HG03175 (cell line): ENCODE measurements at regions not wholly inside any gene's neighbourhood (a gene's known extent, or its start where the extent isn't known, plus 50 kb on each side); places are given as distances from the start of the nearest gene placed in this dataset.
"Not testable (repeated sequence)": the region's sequence is repeated elsewhere in the genome, so short reads cannot be mapped to it uniquely, and the experiment has no call there.

Source experiments
- ATAC-seq: cut with Tn5 transposase; IDR thresholded peaks from one replicate; pipeline ENCODE4 v1.9.1; 2021; ENCODE audit warnings: mild to moderate bottlenecking, moderate library complexity; ENCODE audit not compliant: unreplicated experiment

DNA sequence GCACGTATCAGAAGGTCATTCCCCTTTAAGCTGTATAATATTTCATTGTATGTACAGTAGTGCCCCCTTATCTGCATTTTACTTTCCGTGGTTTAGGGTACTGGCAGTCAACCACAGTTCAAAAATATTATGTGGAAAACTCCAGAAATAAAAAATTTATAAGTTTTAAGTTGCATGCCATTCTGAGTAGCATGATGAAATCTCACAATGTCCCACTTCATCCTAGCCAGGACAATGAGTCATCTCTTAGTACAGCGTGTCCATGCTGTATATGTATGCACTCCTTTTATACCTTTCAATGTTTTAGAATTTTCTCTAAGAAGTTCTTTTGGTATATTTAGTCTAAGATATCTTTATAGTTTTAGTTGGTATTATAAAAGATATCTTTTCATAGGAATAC lies 115.0 kb upstream of the HAND1 start:
- ATAC-seq = no peak

DNA sequence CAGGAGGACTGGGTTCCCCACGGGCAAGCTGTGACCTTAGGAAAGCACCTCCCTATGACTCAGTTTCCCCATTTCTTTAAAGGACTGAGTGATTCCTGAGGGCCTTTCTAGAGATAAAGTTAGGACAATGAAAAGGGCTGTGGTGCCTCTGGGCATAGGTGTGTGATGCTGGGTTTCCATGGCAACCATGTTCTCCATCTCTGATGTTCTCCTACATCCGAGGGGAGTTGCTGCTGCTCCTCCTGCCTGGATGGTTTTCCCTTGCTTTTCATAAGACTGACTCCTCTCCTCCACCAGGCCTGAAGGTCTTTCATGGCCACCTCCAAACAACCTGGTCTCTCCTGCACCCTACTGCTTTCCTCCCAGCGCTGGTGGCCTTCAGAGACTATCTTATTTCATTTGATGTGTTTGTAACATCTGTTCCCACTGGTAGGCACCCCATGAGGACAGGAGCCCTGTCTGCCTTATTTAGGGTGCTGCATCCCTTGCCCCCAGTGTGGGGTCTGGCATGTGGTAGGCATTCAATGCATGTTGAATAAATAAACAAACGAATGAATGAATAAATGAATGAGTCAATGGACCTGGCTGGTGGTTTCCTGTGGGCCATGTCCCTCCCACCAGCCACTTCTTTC lies 112.2 kb upstream of the HAND1 start:
- no peak for ATAC-seq

DNA sequence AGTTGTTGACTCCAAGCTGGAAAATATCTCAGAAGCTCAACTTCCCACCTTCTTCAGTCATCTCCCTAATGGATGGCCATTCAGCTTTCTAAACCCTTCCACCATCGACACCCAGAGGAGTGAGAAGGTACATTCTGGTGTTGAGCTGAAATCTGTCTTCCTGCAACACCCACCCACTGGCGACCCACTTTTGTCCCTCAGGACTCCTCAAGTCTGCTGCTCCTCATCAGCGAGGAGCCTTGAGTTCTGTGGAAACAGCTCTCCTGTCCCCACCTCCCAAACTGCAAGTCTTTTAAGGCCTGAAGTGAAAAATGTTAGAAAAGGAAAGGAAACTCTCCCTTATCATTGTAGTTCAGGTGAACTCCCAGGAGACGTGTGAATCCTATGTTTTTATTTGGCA lies 111.5 kb upstream of the HAND1 start:
- ATAC-seq = no peak

DNA sequence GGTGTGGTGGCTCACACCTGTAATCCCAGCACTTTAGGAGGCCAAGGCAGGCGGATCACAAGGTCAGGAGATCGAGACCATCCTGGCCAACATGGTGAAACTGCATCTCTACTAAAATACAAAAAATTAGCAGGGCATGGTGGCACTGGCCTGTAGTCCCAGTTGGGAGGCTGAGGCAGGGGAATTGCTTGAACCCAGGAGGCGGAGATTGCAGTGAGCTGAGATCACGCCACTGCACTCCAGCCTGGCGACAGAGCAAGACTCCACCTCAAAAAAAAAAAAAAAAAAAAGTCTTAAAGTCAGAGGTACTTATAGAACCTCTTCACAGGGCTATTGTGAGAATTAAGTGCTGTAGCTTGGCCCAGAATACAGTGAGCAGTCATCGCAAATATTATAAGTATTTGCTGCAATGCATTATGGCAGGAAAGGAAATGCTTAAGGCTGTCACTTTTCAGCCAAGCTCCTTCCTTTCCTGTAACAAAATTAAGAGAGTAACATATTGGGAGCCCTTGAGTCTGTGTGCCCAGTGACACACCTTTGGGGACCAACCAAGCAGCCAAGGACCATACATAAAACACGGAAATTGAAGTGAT lies 110.9 kb upstream of the HAND1 start:
- ATAC-seq = not testable (repeated sequence)

DNA sequence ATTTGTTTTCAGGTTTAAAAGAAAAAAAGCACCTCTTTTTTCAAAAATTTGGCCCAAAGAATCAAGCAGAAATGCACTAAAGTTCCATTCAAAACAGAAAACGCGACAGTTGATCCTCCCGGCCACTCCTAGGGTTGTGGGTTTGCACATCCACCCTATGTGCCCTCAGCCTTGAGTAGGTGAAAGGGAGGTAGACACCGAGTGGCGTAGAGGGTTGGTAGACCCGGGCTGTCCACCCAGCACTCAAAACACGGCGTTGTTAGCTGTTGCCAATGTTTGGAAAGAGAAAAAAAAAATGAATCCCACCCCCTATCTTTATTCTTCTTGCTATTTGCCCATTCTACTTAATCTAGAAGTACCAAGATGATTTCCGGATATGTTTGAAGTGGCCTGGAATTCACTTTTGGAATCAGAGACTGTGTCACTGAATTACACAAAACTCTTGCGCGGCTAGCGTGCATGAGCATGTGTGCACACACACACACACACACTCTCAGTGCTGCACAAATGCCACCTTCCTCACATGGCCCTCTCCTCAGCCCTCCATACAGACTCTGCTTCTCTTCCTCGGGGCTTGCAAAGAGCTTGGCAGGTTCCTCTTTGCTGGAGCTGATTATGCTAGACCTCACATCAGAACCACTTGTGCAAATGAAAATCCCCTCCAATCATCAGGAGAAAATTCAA lies 110.2 kb upstream of the HAND1 start:
- no peak for ATAC-seq

DNA sequence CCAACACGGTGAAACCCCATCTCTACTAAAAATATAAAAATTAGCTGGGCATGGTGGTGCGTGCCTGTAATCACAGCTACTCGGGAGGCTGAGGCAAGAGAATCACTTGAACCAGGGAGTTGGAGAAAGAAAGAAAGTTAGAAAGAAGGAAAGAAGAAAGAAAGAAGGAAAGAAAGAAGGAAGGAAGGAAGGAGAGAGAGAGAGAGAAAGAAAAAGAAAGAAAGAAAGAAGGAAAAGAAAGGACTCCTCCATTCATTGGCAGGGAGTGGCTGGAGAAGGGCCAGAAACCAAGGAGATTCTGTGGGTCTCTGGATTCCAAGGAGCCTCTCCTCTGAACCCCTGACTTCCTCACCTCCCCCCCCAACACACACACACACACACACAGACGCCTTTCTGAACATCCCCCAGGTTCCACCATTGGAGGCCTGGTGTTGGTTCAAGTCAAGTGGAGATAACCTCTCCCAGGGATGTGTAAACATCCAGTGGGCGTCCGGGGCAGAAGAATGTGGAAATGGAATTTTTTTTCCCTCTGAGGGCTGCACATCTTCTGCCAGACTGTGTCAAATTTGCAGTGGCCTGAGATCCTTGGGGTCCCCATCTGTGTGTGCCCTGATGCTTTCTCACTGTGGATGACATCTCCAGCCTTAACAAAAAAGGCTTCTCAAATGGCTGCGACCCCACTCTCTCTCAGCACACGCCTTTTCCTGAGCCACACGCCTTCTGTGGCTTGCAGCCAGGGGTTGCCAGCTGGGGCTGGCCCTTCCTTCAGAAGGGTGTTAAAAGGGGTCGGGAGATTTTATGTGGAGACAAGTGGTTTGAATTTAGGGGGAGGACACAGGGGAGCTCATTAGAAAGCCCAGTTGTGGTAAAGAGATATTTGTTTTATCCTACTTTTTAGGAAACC lies 109.3 kb upstream of the HAND1 start:
- ATAC-seq = no peak

DNA sequence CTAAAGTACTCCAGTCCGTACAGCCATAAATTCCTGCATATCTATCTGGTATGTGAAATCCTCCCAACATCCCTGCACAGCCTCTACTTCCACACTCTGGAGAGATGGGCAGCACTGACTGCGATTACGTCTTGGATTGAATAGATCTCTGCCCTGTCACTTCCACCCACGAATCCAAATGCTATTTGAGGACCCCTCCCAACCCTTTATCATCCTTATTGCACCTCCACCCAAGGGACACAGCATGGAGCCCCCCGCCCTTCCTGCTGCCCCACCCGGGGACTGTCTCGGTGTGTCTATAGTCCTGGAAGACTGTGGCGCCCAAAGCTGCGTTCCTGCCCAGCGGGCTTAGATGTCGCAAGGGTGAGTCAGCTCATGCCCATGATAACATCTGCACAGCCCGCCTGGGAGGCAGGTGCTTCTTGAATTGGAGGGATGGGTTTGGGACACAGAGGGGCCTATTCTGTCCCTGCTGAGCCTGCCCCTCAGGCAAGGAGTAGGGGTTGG lies 105.7 kb upstream of the HAND1 start:
- no peak for ATAC-seq

DNA sequence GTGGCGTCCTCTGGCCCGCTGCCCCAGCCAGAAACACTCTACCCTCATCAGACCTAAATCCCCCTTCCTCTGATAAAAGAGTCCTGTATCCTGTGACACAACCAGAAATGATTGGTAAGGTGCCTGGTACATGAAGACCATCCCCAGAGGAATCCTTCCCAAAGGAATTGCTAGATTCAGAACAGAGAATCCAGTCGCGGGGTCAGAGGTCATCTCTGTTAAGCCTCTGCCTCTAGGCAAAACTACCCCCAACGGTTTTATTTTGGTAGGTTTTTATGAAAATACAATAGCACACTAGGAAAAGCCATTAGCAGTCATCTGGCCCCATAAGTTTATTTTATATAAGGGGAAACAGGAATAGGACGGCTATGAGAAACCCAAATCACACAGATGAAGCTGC lies 102.4 kb upstream of the HAND1 start:
- ATAC-seq = no peak

DNA sequence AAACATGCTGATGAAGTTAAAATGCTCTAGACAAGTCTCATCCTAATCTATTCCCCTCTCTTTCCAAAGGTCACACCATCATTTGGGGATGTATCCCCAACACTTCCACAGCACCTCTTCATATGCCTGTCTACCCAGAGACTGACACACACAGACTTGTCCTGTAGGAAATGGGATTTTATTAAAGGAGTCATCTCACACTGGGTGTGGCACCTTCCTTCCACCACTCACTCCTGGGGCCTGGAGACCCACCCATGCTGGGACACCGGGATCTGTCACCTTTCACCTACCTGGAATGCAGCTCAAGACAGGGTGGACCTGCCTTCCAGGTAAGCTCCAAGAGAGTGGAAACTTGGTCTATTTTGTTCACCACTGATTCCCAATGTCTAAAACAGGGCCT lies 99.4 kb upstream of the HAND1 start:
- ATAC-seq = no peak

DNA sequence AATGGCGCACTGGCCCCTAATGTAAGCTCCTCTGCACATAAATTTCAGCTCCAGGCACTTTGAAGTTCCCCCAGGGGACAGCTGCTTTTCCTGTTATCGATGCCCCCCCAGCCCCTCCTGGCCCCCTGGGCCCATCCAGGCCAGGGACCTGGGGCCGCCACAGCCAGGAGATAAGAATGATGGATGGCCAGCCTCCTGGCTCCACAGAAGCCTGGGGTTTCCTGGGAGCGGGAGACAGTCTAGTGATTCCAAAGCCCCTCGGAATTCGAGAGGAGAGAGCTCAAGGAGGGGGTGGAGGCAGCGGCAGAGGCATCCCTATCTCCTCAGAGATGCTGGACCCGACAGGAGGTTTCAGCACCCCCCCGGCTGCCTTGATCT lies 98.4 kb upstream of the HAND1 start:
- no peak for ATAC-seq

DNA sequence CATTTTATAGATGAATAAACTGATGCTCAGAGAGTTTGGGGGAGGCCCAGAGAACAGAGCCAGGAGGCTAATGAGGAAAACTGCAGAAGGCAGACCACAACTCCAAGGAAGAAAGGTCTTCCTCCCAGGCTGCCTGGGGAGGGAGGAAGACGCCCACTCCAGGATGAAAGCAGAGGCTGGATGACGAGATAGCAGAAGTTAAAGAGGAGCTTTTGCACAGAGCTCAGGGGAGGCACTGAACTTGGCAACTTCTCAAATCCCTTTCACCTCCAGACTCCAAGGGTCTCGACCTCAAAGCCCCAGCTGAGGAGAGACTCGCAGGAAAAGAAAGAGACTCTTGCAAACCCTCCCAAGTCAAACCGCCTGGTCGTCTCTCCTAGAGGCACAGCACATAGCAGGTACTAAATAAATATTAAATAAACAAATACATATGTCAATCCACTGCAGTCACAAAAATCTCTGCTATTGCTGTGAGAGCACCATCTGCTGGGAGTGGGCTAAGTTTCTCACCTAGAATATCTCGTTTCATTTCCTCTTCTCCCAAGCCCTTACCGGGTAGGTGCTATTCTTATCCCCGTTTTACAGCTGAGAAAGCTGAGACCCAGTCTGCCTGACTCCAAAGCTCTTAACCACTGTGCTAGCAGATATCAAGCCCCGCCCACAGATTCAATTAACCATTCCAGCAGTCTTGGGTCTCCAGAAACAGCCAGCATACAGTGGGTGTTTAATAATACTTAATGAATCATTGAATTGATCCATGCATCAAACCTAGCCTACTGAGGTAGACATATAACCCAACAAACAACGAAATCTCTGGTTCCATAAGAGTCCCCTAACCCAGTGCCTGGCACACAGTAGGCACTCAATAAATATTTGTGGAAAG lies 97.8 kb upstream of the HAND1 start:
- peak; percentile 95 for ATAC-seq

DNA sequence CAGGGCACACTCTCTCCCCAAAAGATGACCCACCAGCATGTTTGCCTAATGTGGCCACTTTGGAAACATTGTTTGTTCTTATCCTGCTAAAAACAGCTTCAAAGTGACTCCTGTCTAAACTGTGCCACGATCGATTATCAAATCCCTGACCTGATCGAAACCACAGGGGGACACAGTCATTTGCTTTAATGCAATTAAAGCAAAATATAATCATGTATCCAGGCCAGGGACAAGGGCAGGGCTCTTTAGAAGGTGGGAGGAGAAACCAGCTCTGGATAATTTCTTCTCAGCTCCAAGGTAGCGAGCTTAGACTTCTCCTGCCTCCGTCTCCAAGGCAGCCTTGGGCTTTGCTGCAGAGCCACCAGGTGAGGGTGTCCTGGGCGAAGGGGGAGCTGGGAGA lies 95.0 kb upstream of the HAND1 start:
- ATAC-seq = no peak

DNA sequence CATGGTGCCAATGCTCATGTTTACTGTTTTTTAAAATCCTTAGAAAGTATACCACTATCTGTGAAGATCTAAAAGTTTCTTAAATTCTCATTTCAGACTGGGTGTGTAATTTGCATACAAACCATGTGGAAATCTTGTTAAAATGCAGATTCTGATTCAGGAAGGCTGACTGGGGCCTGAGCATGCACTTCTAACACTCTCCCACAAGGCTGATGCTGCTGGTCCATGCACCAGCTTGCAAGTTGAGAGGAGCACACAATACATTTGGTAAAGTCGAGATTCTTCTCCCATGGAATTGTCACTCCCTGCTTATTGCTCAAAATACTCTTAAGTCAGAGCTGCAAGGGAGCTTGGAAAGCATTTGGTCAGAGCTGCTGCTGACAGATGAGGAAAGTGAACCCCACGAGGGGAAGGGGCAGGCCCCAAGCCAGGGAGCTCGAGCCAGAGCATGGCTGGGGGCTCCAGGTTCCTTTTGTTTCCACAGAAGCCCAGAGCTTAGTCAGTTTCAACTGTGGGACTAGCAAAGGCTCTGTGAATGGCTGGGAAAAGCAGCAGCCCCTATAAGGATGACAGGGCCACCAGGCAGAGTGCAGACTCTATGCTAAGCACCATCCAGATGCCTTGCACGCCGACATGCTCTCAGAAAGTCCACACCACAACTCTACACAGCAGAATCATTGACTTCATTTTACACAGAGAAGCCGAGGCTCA lies 93.5 kb upstream of the HAND1 start:
- ATAC-seq = no peak

DNA sequence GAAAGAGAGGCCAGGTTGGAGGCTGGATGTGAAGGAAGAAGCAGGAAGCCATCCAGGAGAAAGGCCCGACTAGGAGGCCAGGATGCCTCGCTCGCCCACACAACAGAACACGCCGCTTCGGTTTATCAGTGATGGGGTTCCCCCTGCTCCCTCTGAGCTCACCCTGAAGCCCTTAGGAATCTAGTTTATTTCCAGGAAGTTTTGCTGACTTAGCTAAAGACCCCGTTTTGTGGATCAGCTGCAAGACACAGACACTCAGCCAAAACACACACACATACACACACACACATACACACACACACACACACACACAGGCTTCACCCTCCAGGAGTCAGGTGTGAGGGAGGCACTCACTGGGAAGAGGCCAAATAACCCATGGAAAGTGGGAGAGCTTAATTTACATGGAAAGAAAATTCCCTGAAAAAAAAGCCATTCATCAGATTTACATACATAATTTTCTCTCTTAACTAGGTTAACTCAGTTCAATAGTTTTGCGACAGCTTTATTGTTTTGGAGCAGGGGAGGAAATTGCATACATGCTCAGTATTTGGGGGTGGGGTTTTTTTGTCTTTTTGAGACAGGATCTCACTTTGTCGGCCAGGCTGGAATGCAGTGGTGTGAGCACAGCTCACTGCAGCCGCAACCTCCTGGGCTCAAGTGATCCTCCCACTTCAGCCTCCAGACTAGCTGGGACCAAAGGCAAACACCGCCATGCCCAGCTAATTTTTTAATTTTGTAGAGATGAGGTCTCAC lies 92.7 kb upstream of the HAND1 start:
- ATAC-seq = no peak

DNA sequence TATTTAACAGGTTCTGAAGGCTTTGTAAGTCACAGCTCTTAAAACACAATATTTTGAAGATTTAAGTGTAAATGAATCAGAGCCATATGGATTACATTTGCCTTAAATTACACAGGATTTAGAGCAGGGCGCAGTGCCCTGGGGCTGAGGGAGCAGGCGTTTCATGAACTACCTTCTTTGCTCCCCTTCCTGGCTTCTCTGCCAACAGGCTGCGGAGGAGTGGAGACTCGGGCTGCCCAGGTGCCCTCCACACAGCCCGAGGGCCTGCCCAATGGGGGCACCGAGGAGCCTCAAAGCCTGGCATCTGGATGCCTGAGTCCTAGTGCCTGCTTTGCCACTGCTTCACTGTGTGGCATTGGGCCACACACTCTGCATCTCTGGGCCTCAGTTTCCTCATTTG lies 90.6 kb upstream of the HAND1 start:
- no peak for ATAC-seq

DNA sequence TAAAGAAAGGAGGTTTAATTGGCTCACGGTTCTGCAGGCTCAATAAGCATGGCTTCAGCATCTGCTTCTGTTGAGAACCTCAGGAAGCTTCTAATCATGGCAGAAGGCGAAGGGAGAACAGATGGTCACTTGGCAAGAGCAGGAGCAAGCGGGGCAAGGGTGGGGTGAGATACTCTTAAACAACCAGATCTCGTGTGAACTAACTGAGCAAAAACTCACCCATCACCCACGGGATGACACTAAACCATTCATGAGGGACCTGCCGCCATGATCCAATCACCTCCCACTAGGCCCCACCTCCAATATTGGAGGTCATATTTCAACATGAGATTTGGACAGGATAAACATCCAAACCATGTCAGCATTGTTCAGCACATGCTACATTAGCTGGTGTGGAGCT lies 89.1 kb upstream of the HAND1 start:
- no peak for ATAC-seq

DNA sequence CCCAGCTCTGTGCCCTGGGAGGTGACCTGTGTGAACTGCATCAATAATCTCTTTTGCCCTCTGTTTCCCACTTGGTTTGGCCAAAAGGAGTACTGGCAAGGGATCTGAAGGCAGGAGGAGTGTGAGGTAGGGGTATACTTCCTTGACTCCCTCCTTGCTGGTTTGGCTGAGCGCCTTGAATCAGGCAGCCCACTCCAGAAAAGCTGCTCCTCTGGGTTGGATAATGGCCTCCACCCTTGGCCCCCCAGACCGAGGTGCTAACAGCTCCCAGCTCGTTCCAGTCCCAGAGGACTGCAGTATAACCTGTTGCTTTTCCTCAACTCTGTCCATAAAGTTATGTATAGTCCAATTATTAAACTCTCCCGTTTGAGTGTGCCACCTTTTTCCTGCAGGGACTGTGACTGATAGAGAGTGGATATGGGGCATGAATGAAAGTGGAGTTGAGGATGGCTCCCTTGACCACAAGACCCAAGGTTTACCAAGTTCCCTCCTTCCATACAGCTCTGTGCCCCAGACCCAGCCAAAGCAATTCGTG lies 88.2 kb upstream of the HAND1 start:
- no peak for ATAC-seq

DNA sequence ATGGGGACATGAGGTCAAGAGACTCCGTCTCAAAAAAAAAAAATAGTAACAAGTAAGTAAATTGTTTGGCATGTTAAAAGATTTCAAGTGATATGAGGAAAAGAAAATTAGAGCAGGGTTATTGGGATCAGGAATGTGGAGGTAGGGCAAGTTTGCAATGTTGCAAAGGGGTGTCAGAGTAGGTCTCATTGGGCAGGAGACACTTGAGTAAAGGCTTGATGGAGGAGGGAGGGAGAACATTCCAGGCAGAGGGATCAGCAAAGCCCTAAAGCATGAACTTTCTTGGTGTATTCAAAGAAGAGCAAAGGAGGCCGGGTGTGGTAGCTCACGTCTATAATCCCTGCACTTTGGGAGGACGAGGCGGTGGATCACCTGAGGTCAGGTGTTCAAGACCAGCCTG lies 87.1 kb upstream of the HAND1 start:
- ATAC-seq = no peak
